ENCODE measurements at regions not wholly inside any gene's neighbourhood (a gene's known extent, or its start where the extent isn't known, plus 50 kb on each side); places are given as distances from the start of the nearest gene placed in this dataset.

- Histone ChIP-seq H3K27me3 (no peaks in the 10 kb centered on the region), H3K4me3 (no peak overlapping the region), H3K36me3 (no peaks in the 10 kb centered on the region), H3K27ac (no peak overlapping the region), H3K9me3 (no peaks in the 10 kb centered on the region), H3K4me1 (no peaks in the 10 kb centered on the region)
- DNase-seq: no peak
- intact Hi-C loops (cut with DNase I): no loop called here
- WGBS (ENCODE audit: insufficient coverage, low coverage, low lambda C conversion rate, missing lambda C conversion rate): 52% methylated on average over 4 of the region's 4 CpGs
- TF ChIP-seq POLR2A (IDR thresholded peaks at IDR 0.05) (no peak), CTCF (IDR thresholded peaks at IDR 0.05) (no peak)
- ATAC-seq: no peak
Measured at GRCh38 chr13:60794751-60795150, 397.7 kb downstream of the TDRD3 start.

- no peaks in the 10 kb centered on the region for H3K36me3 ChIP-seq
- DNase-seq: no peak
- intact Hi-C loops (cut with DNase I): no loop called here
- H3K4me1 ChIP-seq: no peaks in the 10 kb centered on the region
- WGBS (ENCODE audit: insufficient coverage, low coverage, low lambda C conversion rate, missing lambda C conversion rate): 51% methylated on average over 5 of the region's 5 CpGs
- no peak overlapping the region for H3K27ac ChIP-seq
- H3K9me3 ChIP-seq: no peaks in the 10 kb centered on the region
- TF ChIP-seq POLR2A (IDR thresholded peaks at IDR 0.05): no peak
- TF ChIP-seq CTCF (IDR thresholded peaks at IDR 0.05): no peak
- H3K27me3 ChIP-seq: no peaks in the 10 kb centered on the region
- no peak overlapping the region for H3K4me3 ChIP-seq
- no peak for ATAC-seq
Measured at GRCh38 chr13:60790620-60791019, 393.6 kb downstream of the TDRD3 start.

GRCh38 chr13:60788156-60788829, 391.3 kb downstream of the TDRD3 start:
- ATAC-seq: no peak

GRCh38 chr13:60787083-60787482, 390.1 kb downstream of the TDRD3 start:
- Histone ChIP-seq H3K27ac (no peak overlapping the region), H3K4me1 (no peaks in the 10 kb centered on the region), H3K36me3 (no peaks in the 10 kb centered on the region), H3K9me3 (no peaks in the 10 kb centered on the region), H3K27me3 (no peaks in the 10 kb centered on the region), H3K4me3 (no peak overlapping the region)
- DNase-seq: no peak
- TF ChIP-seq CTCF (IDR thresholded peaks at IDR 0.05) (no peak), POLR2A (IDR thresholded peaks at IDR 0.05) (no peak)
- ATAC-seq: no peak
- intact Hi-C loops (cut with DNase I): no loop called here

More at GRCh38 chr13:60788156-60788829, 391.3 kb downstream of the TDRD3 start:
- Histone ChIP-seq H3K9me3 (no peaks in the 10 kb centered on the region), H3K4me3 (no peak overlapping the region), H3K4me1 (no peaks in the 10 kb centered on the region), H3K27me3 (no peaks in the 10 kb centered on the region), H3K36me3 (no peaks in the 10 kb centered on the region), H3K27ac (no peak overlapping the region)
- intact Hi-C loops (cut with DNase I): no loop called here
- WGBS (ENCODE audit: insufficient coverage, low coverage, low lambda C conversion rate, missing lambda C conversion rate): 69% methylated on average over 3 of the region's 3 CpGs
- no peak for DNase-seq
- TF ChIP-seq POLR2A (IDR thresholded peaks at IDR 0.05) (no peak), CTCF (IDR thresholded peaks at IDR 0.05) (no peak)

DNA sequence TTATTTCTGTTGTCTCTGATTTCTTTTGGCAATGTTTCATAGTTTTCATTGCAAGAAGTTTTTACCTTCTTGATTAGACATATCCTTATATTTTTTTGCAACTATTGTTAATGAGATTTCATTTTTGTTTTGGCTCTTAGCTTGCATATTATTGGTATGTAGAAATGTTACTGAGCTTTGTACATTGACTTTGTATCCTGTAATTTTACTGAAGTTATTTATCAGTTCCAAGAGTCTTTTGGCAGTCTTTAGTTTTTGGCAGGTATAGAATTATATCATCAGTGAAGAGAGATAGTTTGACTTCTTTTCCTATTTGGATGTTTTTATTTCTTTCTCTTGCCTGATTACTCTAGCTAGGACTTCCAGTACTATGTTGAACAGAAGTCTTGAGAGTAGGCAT, 375.7 kb downstream of the TDRD3 start:
- no peak overlapping the region for H3K4me3 ChIP-seq
- H3K4me1 ChIP-seq: no peaks in the 10 kb centered on the region
- no peaks in the 10 kb centered on the region for H3K9me3 ChIP-seq
- ATAC-seq: no peak
- H3K36me3 ChIP-seq: no peaks in the 10 kb centered on the region
- no peak for DNase-seq
- no peaks in the 10 kb centered on the region for H3K27me3 ChIP-seq
- no peak for TF ChIP-seq CTCF (IDR thresholded peaks at IDR 0.05)
- TF ChIP-seq POLR2A (IDR thresholded peaks at IDR 0.05): no peak
- no peak overlapping the region for H3K27ac ChIP-seq
- intact Hi-C loops (cut with DNase I): no loop called here
